ENCODE measurements at regions not wholly inside any gene's neighbourhood (a gene's known extent, or its start where the extent isn't known, plus 50 kb on each side); places are given as distances from the start of the nearest gene placed in this dataset.
"Not testable (repeated sequence)": the region's sequence is repeated elsewhere in the genome, so short reads cannot be mapped to it uniquely, and the experiment has no call there.

GRCh38 chr12:102299731-102300130, 102.1 kb upstream of the PMCH start:
- no peak overlapping the region for H3K4me3 ChIP-seq (replicated peaks in 1 of 2; ENCODE audit: low read depth in 2 of 2, low read length in 2 of 2)
- no peak for DNase-seq (ENCODE audit: low read depth in 2 of 2)
- TF ChIP-seq, protein P1, sequence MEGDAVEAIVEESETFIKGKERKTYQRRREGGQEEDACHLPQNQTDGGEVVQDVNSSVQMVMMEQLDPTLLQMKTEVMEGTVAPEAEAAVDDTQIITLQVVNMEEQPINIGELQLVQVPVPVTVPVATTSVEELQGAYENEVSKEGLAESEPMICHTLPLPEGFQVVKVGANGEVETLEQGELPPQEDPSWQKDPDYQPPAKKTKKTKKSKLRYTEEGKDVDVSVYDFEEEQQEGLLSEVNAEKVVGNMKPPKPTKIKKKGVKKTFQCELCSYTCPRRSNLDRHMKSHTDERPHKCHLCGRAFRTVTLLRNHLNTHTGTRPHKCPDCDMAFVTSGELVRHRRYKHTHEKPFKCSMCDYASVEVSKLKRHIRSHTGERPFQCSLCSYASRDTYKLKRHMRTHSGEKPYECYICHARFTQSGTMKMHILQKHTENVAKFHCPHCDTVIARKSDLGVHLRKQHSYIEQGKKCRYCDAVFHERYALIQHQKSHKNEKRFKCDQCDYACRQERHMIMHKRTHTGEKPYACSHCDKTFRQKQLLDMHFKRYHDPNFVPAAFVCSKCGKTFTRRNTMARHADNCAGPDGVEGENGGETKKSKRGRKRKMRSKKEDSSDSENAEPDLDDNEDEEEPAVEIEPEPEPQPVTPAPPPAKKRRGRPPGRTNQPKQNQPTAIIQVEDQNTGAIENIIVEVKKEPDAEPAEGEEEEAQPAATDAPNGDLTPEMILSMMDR (IDR thresholded peaks at IDR 0.05; ENCODE audit: low read depth, low read length) = no peak

DNA sequence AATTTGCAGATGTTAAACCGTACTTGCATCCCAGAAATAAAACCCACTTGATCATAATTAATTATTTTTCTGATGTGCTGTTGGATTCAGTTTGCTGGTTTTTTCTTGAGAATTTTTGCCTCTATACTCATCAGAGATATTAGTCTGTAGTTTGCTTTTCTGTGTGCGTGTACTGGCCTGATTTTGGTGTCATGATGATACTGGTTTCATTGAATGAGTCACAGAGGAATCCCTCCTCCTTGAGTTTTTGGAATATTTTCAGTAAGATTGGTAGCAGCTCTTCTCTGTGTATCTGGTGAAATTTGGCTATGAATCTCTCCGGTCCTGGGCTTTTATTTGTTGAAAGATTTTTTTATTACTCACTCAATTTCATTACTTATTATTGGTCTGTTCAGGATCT, 100.4 kb upstream of the PMCH start:
- peak; percentile 16 to 54 for DNase-seq (ENCODE audit: low read depth in 2 of 2)
- TF ChIP-seq, protein P1 (IDR thresholded peaks at IDR 0.05; ENCODE audit: low read depth, low read length) = no peak
- H3K4me3 ChIP-seq (replicated peaks in 1 of 2; ENCODE audit: low read depth in 2 of 2, low read length in 2 of 2) = no peak overlapping the region

DNA sequence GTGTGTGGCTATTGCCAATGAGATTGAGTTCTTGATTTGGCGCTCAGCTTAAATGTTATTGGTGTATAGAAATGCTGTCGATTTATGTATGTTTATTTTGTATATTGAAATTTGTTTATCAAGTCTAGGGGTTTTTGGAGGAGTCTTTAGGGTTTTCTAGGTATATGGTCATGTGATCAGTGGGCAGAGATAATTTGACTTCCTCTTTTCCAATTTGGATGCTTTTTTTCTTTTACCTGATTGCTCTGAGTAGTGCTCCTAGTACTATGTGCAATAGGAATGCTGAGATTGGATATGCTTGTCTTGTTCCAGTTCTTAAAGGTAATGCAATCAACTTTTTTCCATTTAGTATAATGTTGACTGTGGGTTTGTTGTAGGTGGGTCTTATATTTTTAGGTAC, 99.8 kb upstream of the PMCH start:
- H3K4me3 ChIP-seq (replicated peaks in 1 of 2; ENCODE audit: low read depth in 2 of 2, low read length in 2 of 2) = no peak overlapping the region
- TF ChIP-seq, protein P1 (IDR thresholded peaks at IDR 0.05; ENCODE audit: low read depth, low read length) = no peak
- DNase-seq (ENCODE audit: low read depth in 2 of 2) = no peak

DNA sequence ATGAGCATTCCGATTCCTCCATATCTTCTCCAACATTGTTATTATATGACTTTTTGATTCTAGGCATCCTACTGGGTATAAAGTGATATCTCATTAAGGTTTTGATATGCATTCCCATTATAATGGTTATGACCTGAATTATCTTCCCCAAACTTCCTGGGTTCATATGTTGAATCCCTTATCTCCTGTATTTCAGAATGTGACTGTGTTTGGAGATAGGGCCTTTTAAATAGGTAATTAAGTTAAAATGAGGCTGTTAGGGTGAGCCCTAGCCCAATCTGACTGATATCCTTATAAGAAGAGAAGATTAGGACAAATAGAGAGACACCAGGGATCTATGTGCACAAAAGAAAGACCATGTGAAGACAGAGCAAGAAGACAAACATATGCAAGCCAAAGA, 96.9 kb upstream of the PMCH start:
- DNase-seq (ENCODE audit: low read depth in 2 of 2) = no peak
- TF ChIP-seq, protein P1 (IDR thresholded peaks at IDR 0.05; ENCODE audit: low read depth, low read length) = no peak
- H3K4me3 ChIP-seq (replicated peaks in 1 of 2; ENCODE audit: low read depth in 2 of 2, low read length in 2 of 2) = no peak overlapping the region

DNA sequence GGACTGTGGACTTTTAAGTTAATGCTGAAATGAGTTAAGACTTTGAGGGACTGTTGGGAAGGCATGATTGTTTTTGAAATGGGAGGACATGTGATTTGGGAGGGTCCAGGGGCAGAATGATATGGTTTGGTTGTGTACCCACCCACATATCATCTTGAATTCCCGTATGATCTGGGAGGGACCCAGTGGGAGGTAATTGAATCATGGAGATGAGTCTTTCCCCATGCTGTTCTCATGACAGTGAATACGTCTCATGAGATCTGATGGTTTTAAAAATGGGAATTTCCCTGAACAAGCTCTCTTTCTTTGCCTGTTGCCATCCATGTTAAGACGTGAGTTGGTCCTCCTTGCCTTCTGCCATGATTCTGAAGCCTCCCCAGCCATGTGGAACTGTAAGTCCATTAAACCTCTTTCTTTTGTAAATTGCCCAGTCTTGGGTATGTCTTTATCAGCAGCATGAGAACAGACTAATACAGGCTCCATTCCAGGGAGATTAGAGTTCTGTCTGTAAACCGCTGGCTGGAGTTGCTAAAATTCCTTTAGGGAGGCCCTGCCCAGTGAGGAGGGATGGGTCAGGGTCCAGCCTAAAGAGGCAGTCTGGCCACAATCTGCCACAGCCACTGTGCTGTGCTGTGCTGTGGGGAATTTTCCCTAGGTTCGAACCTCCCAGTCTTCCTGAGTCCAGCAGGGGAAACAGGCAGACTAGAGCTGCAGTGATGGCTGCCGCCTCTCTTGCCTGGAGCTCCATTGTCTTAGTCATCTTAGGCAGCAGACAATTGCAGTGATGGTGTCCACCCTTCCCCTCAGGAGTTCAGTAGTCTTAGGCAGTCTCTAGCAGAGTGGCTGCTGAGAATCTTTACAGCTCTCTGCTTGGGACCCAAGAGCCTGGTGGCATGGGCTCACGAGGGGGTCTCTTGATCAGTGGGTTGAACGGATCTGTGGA, 94.1 kb upstream of the PMCH start:
- H3K4me3 ChIP-seq (replicated peaks in 1 of 2; ENCODE audit: low read depth in 2 of 2, low read length in 2 of 2) = not testable (repeated sequence)
- peak in 1 of 2 donors; percentile 39 for DNase-seq (ENCODE audit: low read depth in 2 of 2)

DNA sequence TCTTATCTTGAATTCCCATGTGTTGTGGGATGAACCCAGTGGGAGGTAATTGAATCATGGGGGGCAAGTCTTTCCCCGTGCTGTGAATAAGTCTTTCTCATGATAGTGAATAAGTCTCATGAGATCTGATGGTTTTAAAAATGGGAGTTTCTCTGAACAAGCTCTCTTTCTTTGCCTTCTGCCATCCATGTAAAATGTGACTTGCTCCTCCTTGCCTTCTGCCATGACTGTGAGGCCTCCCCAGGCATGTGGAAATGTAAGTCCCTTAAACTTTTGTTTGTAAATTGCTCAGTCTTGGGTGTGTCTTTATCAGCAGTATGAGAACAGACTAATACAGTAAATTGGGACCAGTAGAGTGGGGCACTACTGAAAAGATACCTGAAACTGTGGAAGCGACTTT, 92.1 kb upstream of the PMCH start:
- not testable (repeated sequence) for H3K4me3 ChIP-seq (replicated peaks in 1 of 2; ENCODE audit: low read depth in 2 of 2, low read length in 2 of 2); DNase-seq (ENCODE audit: low read depth in 2 of 2)

DNA sequence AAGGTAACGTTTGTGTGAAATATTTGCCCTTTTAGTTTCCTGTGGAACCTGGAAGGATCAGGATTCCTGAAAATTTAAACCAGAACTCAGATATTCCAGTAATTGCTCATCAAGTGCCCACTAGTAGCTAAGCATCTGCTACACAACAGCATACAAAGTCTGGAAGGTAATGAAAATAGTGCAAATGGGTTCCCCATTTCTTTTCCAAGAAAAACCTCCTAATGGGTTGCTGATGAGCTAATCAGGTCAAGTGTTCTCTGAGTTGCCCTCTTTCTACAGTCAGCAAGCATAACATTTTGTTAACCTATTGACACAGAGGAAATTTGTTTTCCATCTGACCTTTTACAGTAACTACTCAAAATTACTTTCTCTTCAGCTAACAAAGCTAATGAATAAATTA, 83.6 kb upstream of the PMCH start:
- TF ChIP-seq, protein P1 (IDR thresholded peaks at IDR 0.05; ENCODE audit: low read depth, low read length) = no peak
- no peak for DNase-seq (ENCODE audit: low read depth in 2 of 2)
- no peak overlapping the region for H3K4me3 ChIP-seq (replicated peaks in 1 of 2; ENCODE audit: low read depth in 2 of 2, low read length in 2 of 2)

DNA sequence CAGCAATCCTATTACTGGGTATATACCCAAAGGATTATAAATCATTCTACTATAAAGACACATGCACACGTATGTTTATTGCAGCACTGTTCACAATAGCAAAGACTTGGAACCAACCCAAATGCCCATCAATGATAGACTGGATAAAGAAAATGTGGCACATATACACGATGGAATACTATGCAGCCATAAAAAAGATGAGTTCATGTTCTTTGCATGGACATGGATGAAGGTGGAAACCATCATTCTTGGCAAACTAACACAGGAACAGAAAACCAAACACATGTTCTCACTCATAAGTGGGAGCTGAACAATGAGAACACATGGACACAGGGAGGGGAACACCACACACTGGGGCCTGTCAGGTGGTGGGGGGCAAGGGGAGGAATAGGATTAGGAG, 58.1 kb upstream of the PMCH start:
- H3K4me3 ChIP-seq (replicated peaks in 1 of 2; ENCODE audit: low read depth in 2 of 2, low read length in 2 of 2); DNase-seq (ENCODE audit: low read depth in 2 of 2): not testable (repeated sequence)

GRCh38 chr12:102251005-102251404, 53.4 kb upstream of the PMCH start:
- not testable (repeated sequence) for DNase-seq (ENCODE audit: low read depth in 2 of 2); H3K4me3 ChIP-seq (replicated peaks in 1 of 2; ENCODE audit: low read depth in 2 of 2, low read length in 2 of 2)
